HG03159 (cell line): ENCODE measurements at regions not wholly inside any gene's neighbourhood (a gene's known extent, or its start where the extent isn't known, plus 50 kb on each side); places are given as distances from the start of the nearest gene placed in this dataset.

Experiments used
- ATAC-seq: cut with Tn5 transposase; IDR thresholded peaks from one replicate; pipeline ENCODE4 v1.9.1; 2021; ENCODE audit warnings: mild to moderate bottlenecking, moderate library complexity; ENCODE audit not compliant: unreplicated experiment

GRCh38 chr9:108618906-108619550 lies 236.8 kb downstream of the ACTL7B start:
- no peak for ATAC-seq

- ATAC-seq, result no peak
Observed at GRCh38 chr9:108617676-108618075, 238.1 kb downstream of the ACTL7B start.

- no peak for ATAC-seq
Observed at GRCh38 chr9:108615152-108615551, 240.6 kb downstream of the ACTL7B start.

- no peak for ATAC-seq
Observed at GRCh38 chr9:108612513-108612912, 243.3 kb downstream of the ACTL7B start.

- ATAC-seq, result no peak
Observed at GRCh38 chr9:108609897-108610253, 245.9 kb downstream of the ACTL7B start.

GRCh38 chr9:108609227-108609896 lies 246.4 kb downstream of the ACTL7B start:
- no peak for ATAC-seq

- no peak for ATAC-seq
Observed at GRCh38 chr9:108607607-108608006, 248.2 kb downstream of the ACTL7B start.

GRCh38 chr9:108606401-108606800 lies 249.4 kb downstream of the ACTL7B start:
- no peak for ATAC-seq

- ATAC-seq, result no peak
Observed at GRCh38 chr9:108603141-108603540, 252.6 kb downstream of the ACTL7B start.

GRCh38 chr9:108600896-108601295 lies 254.9 kb downstream of the ACTL7B start:
- no peak for ATAC-seq

- ATAC-seq, result no peak
Observed at GRCh38 chr9:108599571-108599970, 256.2 kb downstream of the ACTL7B start.

GRCh38 chr9:108591121-108591520 lies 264.7 kb downstream of the ACTL7B start:
- ATAC-seq, result no peak

- ATAC-seq, result no peak
Observed at GRCh38 chr9:108588246-108588645, 267.5 kb downstream of the ACTL7B start.

- no peak for ATAC-seq
Observed at GRCh38 chr9:108586471-108587139, 269.2 kb downstream of the ACTL7B start.

GRCh38 chr9:108584860-108585259 lies 270.9 kb downstream of the ACTL7B start:
- no peak for ATAC-seq

GRCh38 chr9:108582726-108583125 lies 273.1 kb downstream of the ACTL7B start:
- no peak for ATAC-seq

GRCh38 chr9:108579757-108580439 lies 275.9 kb downstream of the ACTL7B start:
- ATAC-seq, result no peak

GRCh38 chr9:108575276-108575675 lies 280.5 kb downstream of the ACTL7B start:
- ATAC-seq, result no peak

GRCh38 chr9:108569624-108570023 lies 286.2 kb downstream of the ACTL7B start:
- no peak for ATAC-seq

GRCh38 chr9:108568093-108568492 lies 287.7 kb downstream of the ACTL7B start:
- ATAC-seq, result no peak

- ATAC-seq, result no peak
Observed at GRCh38 chr9:108567571-108567970, 288.2 kb downstream of the ACTL7B start.
